ENCODE measurements at regions not wholly inside any gene's neighbourhood (a gene's known extent, or its start where the extent isn't known, plus 50 kb on each side); places are given as distances from the start of the nearest gene placed in this dataset.

GRCh38 chr6:12422848-12423247 lies 132.7 kb downstream of the EDN1 start:
- DNase-seq (ENCODE audit: low spot score) = peak; percentile 22

- DNase-seq (ENCODE audit: low spot score) = no peak
Measured at GRCh38 chr6:12423832-12424231, 133.7 kb downstream of the EDN1 start.

- DNase-seq (ENCODE audit: low spot score) = no peak
Measured at GRCh38 chr6:12426121-12426520, 136.0 kb downstream of the EDN1 start.

GRCh38 chr6:12431023-12431422 lies 140.9 kb downstream of the EDN1 start:
- DNase-seq (ENCODE audit: low spot score) = no peak

- DNase-seq (ENCODE audit: low spot score) = no peak
Measured at GRCh38 chr6:12436224-12436623, 146.1 kb downstream of the EDN1 start.

GRCh38 chr6:12436683-12437082 lies 146.5 kb downstream of the EDN1 start:
- no peak for DNase-seq (ENCODE audit: low spot score)

GRCh38 chr6:12439296-12439695 lies 149.1 kb downstream of the EDN1 start:
- no peak for DNase-seq (ENCODE audit: low spot score)

GRCh38 chr6:12440981-12441380 lies 150.8 kb downstream of the EDN1 start:
- DNase-seq (ENCODE audit: low spot score) = no peak

- no peak for DNase-seq (ENCODE audit: low spot score)
Measured at GRCh38 chr6:12442455-12442854, 152.3 kb downstream of the EDN1 start.

GRCh38 chr6:12446394-12446793 lies 156.2 kb downstream of the EDN1 start:
- no peak for DNase-seq (ENCODE audit: low spot score)

- DNase-seq (ENCODE audit: low spot score) = no peak
Measured at GRCh38 chr6:12449447-12449846, 159.3 kb downstream of the EDN1 start.

GRCh38 chr6:12450467-12450866 lies 160.3 kb downstream of the EDN1 start:
- no peak for DNase-seq (ENCODE audit: low spot score)

- no peak for DNase-seq (ENCODE audit: low spot score)
Measured at GRCh38 chr6:12456343-12456742, 166.2 kb downstream of the EDN1 start.

- no peak for DNase-seq (ENCODE audit: low spot score)
Measured at GRCh38 chr6:12457094-12457493, 166.9 kb downstream of the EDN1 start.

- DNase-seq (ENCODE audit: low spot score) = no peak
Measured at GRCh38 chr6:12458558-12458957, 168.4 kb downstream of the EDN1 start.

- DNase-seq (ENCODE audit: low spot score) = no peak
Measured at GRCh38 chr6:12459945-12460661, 169.9 kb downstream of the EDN1 start.

- DNase-seq (ENCODE audit: low spot score) = peak; percentile 14
Measured at GRCh38 chr6:12467706-12468670, 177.8 kb downstream of the EDN1 start.

GRCh38 chr6:12472601-12473038 lies 182.5 kb downstream of the EDN1 start:
- DNase-seq (ENCODE audit: low spot score) = peak; percentile 38

- no peak for DNase-seq (ENCODE audit: low spot score)
Measured at GRCh38 chr6:12473494-12473893, 183.3 kb downstream of the EDN1 start.

GRCh38 chr6:12474167-12475140 lies 184.3 kb downstream of the EDN1 start:
- no peak for DNase-seq (ENCODE audit: low spot score)

- no peak for DNase-seq (ENCODE audit: low spot score)
Measured at GRCh38 chr6:12476484-12476883, 186.3 kb downstream of the EDN1 start.

GRCh38 chr6:12477616-12478015 lies 187.5 kb downstream of the EDN1 start:
- DNase-seq (ENCODE audit: low spot score) = no peak

Measured in AG08395 (cell line).